ENCODE measurements at regions not wholly inside any gene's neighbourhood (a gene's known extent, or its start where the extent isn't known, plus 50 kb on each side); places are given as distances from the start of the nearest gene placed in this dataset.

DNA sequence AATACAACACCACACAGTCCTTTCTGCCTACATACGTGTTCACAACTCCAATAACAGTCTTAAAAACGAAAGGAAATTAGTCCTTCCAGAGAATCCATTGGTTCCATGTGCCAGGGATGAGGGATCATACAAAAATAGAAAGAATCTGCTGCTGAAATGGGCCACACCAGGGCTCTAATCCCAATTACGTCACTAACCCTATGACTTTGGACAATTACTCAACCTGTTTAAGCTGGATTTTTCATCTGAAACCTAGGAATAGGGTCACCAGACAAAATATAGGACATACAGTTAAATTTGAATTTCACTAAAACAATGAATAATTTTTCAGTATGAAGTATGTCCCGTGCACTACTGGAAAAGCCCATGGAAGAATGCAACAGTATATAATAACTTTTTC, 264.7 kb downstream of the YTHDC2 start:
- no peak overlapping the region for H3K4me3 ChIP-seq (ENCODE audit: control extremely low read depth in 1 of 5, extremely low read depth in 1 of 5, insufficient read depth in 1 of 5, low read depth in 2 of 5, low read length in 4 of 5)
- no peaks in the 10 kb centered on the region for H3K79me2 ChIP-seq (ENCODE audit: control insufficient read depth, insufficient read depth, low read length)
- Mint-ChIP-seq H3K27ac (no peak overlapping the region), H3K4me1 (no peaks in the 10 kb centered on the region), H3K27me3 (peaks cover 4% of the 10 kb centered on the region), H3K9me3 (ENCODE audit: insufficient read depth) (no peaks in the 10 kb centered on the region), H3K4me3 (no peak overlapping the region)
- H2AFZ ChIP-seq (ENCODE audit: insufficient read depth, low read depth, low read length, poor library complexity, severe bottlenecking): no peak overlapping the region
- TF ChIP-seq, protein P1, sequence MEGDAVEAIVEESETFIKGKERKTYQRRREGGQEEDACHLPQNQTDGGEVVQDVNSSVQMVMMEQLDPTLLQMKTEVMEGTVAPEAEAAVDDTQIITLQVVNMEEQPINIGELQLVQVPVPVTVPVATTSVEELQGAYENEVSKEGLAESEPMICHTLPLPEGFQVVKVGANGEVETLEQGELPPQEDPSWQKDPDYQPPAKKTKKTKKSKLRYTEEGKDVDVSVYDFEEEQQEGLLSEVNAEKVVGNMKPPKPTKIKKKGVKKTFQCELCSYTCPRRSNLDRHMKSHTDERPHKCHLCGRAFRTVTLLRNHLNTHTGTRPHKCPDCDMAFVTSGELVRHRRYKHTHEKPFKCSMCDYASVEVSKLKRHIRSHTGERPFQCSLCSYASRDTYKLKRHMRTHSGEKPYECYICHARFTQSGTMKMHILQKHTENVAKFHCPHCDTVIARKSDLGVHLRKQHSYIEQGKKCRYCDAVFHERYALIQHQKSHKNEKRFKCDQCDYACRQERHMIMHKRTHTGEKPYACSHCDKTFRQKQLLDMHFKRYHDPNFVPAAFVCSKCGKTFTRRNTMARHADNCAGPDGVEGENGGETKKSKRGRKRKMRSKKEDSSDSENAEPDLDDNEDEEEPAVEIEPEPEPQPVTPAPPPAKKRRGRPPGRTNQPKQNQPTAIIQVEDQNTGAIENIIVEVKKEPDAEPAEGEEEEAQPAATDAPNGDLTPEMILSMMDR (IDR thresholded peaks at IDR 0.05): no peak
- TF ChIP-seq EZH2 (IDR thresholded peaks at IDR 0.05; ENCODE audit: borderline replicate concordance, insufficient read depth, low read depth, low read length, poor library complexity, severe bottlenecking): no peak
- no peak overlapping the region for H3K27ac ChIP-seq (ENCODE audit: low read length in 2 of 2)
- no peaks in the 10 kb centered on the region for H3K36me3 ChIP-seq (replicated peaks in 1 of 2; ENCODE audit: control extremely low read depth in 1 of 2, control insufficient read depth in 1 of 2, extremely low read depth in 1 of 2, insufficient read depth in 2 of 2, low read length in 1 of 2)
- H3K9me3 ChIP-seq (ENCODE audit: control extremely low read depth in 1 of 3, control insufficient read depth in 2 of 3, insufficient read depth in 1 of 3, low read length in 2 of 3): no peaks in the 10 kb centered on the region
- H3K4me2 ChIP-seq (replicated peaks; ENCODE audit: low read depth, low read length, poor library complexity, severe bottlenecking): no peak overlapping the region
- ATAC-seq (ENCODE audit: low read depth) (no peak), DNase-seq (no peak)
- intact Hi-C loops (cut with micrococcal nuclease): no loop called here
- WGBS (ENCODE audit: insufficient coverage): 60% methylated on average over 2 of the region's 4 CpGs
- CTCF ChIA-PET: no interaction called here
- POLR2A ChIA-PET: no interaction called here
- no peaks in the 10 kb centered on the region for H3K4me1 ChIP-seq (ENCODE audit: control insufficient read depth in 2 of 2, insufficient read depth in 2 of 2, low read length in 2 of 2)
- H3K9ac ChIP-seq (ENCODE audit: low read length): no peak overlapping the region
- H3K27me3 ChIP-seq (replicated peaks in 1 of 4; ENCODE audit: control extremely low read depth in 1 of 4, control insufficient read depth in 3 of 4, insufficient read depth in 4 of 4, low read length in 3 of 4): no peaks in the 10 kb centered on the region
- H4K20me1 ChIP-seq (ENCODE audit: control insufficient read depth, insufficient read depth, low read length, poor library complexity, severe bottlenecking): no peaks in the 10 kb centered on the region

DNA sequence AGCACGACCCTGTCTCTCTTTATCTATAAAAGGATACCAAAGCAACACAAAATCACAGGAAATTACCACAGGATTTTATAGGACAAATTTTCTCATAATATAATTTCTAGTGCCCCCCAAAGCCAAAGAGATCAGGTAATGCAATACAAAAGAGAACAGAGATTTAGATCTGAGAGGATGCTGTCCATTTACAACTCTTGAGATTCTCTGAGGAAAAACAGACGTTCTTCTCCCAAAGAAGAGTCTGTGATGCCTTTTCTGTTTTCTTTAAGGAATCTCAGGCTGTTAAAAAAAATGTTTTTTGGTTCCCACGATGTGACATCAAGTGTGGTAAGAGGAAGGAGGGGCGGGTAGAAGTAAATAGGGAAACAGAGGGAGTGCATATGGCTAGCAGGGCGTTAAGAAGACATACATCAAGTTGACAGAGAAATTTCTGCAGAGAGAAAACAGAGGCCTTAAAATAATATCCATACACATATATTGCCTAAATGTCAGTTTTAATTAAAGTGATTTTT, 274.7 kb downstream of the YTHDC2 start:
- POLR2A ChIA-PET: no interaction called here

More for the DNA sequence above, 274.7 kb downstream of the YTHDC2 start:
- TF ChIP-seq, protein P1 (IDR thresholded peaks at IDR 0.05): no peak
- no peak for TF ChIP-seq EZH2 (IDR thresholded peaks at IDR 0.05; ENCODE audit: borderline replicate concordance, insufficient read depth, low read depth, low read length, poor library complexity, severe bottlenecking)
- Mint-ChIP-seq H3K9me3 (ENCODE audit: insufficient read depth) (no peaks in the 10 kb centered on the region), H3K4me1 (no peaks in the 10 kb centered on the region), H3K27me3 (peaks cover 3% of the 10 kb centered on the region), H3K4me3 (no peak overlapping the region), H3K27ac (no peak overlapping the region)
- ATAC-seq (ENCODE audit: low read depth) (no peak), DNase-seq (no peak)
- no peak overlapping the region for H3K4me3 ChIP-seq (ENCODE audit: control extremely low read depth in 1 of 5, extremely low read depth in 1 of 5, insufficient read depth in 1 of 5, low read depth in 2 of 5, low read length in 4 of 5)
- H2AFZ ChIP-seq (ENCODE audit: insufficient read depth, low read depth, low read length, poor library complexity, severe bottlenecking): no peak overlapping the region
- H3K27ac ChIP-seq (ENCODE audit: low read length in 2 of 2): no peak overlapping the region
- H3K9me3 ChIP-seq (ENCODE audit: control extremely low read depth in 1 of 3, control insufficient read depth in 2 of 3, insufficient read depth in 1 of 3, low read length in 2 of 3): no peaks in the 10 kb centered on the region
- intact Hi-C loops (cut with micrococcal nuclease): no loop called here
- H3K4me2 ChIP-seq (replicated peaks; ENCODE audit: low read depth, low read length, poor library complexity, severe bottlenecking): no peak overlapping the region
- no peaks in the 10 kb centered on the region for H3K4me1 ChIP-seq (ENCODE audit: control insufficient read depth in 2 of 2, insufficient read depth in 2 of 2, low read length in 2 of 2)
- no peaks in the 10 kb centered on the region for H3K36me3 ChIP-seq (replicated peaks in 1 of 2; ENCODE audit: control extremely low read depth in 1 of 2, control insufficient read depth in 1 of 2, extremely low read depth in 1 of 2, insufficient read depth in 2 of 2, low read length in 1 of 2)
- H3K79me2 ChIP-seq (ENCODE audit: control insufficient read depth, insufficient read depth, low read length): no peaks in the 10 kb centered on the region
- WGBS (ENCODE audit: insufficient coverage): 33% methylated on average over 3 of the region's 5 CpGs
- H3K9ac ChIP-seq (ENCODE audit: low read length): no peak overlapping the region
- no peaks in the 10 kb centered on the region for H4K20me1 ChIP-seq (ENCODE audit: control insufficient read depth, insufficient read depth, low read length, poor library complexity, severe bottlenecking)
- H3K27me3 ChIP-seq (replicated peaks in 1 of 4; ENCODE audit: control extremely low read depth in 1 of 4, control insufficient read depth in 3 of 4, insufficient read depth in 4 of 4, low read length in 3 of 4): no peaks in the 10 kb centered on the region
- CTCF ChIA-PET: no interaction called here

All from B cell (primary cell).